CD4-positive, alpha-beta T cell (primary cell): ENCODE measurements at regions not wholly inside any gene's neighbourhood (a gene's known extent, or its start where the extent isn't known, plus 50 kb on each side); places are given as distances from the start of the nearest gene placed in this dataset.

Experiments
- ATAC-seq: fragments of 200-7000 bp; cut with Tn5 transposase; one replicate; pipeline ENCODE4 v1.10.0; 2022; ENCODE audit warnings: mild to moderate bottlenecking; ENCODE audit not compliant: poor library complexity
- CTCF ChIA-PET: fragments of 350-600 bp; sonication (Branson Sonifier 250); formaldehyde crosslinking; loops from one replicate; lab custom pipeline; 2021; ENCODE audit warnings: antibody characterized with exemption, inconsistent platforms; lab: Charles Lee
- POLR2A ChIA-PET: fragments of 350-600 bp; sonication (Branson Sonifier 250); formaldehyde crosslinking; loops from one replicate; lab custom pipeline; 2021; ENCODE audit warnings: antibody characterized with exemption, inconsistent platforms; lab: Charles Lee
- DNase-seq, 14 experiments: peaks; one replicate each; pipeline ENCODE4 v3.0.0-alpha.2; 2013 to 2020; ENCODE audit warnings: mixed read lengths in 2 of 14
- H3K27ac ChIP-seq, 2 donors: one replicate each; pipeline versions ENCODE4 v1.5.1 to v1.7.0; 2013; ENCODE audit warnings: low read length in 2 of 2, low read depth in 1 of 2, mild to moderate bottlenecking in 1 of 2
- H3K27me3 ChIP-seq, 2 experiments: 1 replicate in 1 of 2; 2 replicates in 1 of 2; pipeline versions ENCODE4 v1.6.1 to v1.7.0; 2013; ENCODE audit warnings: low read length in 2 of 2, control low read depth in 1 of 2, mild to moderate bottlenecking in 1 of 2, moderate library complexity in 1 of 2; ENCODE audit not compliant: insufficient read depth in 2 of 2, control insufficient read depth in 1 of 2
- H3K36me3 ChIP-seq: one replicate; pipeline ENCODE4 v1.6.1; 2013; ENCODE audit warnings: low read length, control low read depth; ENCODE audit not compliant: insufficient read depth
- H3K4me1 ChIP-seq: one replicate; pipeline ENCODE4 v1.6.1; 2013; ENCODE audit warnings: low read length, control low read depth; ENCODE audit not compliant: insufficient read depth
- H3K4me3 ChIP-seq: one replicate; pipeline ENCODE4 v1.5.1; 2013; ENCODE audit warnings: mild to moderate bottlenecking, low read length, moderate library complexity
- H3K9me3 ChIP-seq, 2 experiments: 1 replicate in 1 of 2; 2 replicates in 1 of 2; pipeline versions ENCODE4 v1.6.1 to v1.7.0; 2013; ENCODE audit warnings: low read length in 2 of 2, mild to moderate bottlenecking in 2 of 2, control low read depth in 1 of 2, moderate library complexity in 1 of 2; ENCODE audit not compliant: control insufficient read depth in 1 of 2, insufficient read depth in 1 of 2
- H3K27ac Mint-ChIP-seq: one replicate; pipeline ENCODE4 v1.8.0; 2020; ENCODE audit warnings: mixed read lengths
- H3K27me3 Mint-ChIP-seq: one replicate; pipeline ENCODE4 v1.8.0; 2021; ENCODE audit warnings: mixed read lengths
- H3K36me3 Mint-ChIP-seq: one replicate; pipeline ENCODE4 v1.8.0; 2021; ENCODE audit warnings: low read depth, mixed read lengths
- H3K4me1 Mint-ChIP-seq: one replicate; pipeline ENCODE4 v1.8.0; 2021; ENCODE audit warnings: low read depth, mixed read lengths
- H3K4me3 Mint-ChIP-seq: one replicate; pipeline ENCODE4 v1.8.0; 2020; ENCODE audit warnings: mild to moderate bottlenecking, mixed read lengths
- H3K9me3 Mint-ChIP-seq: one replicate; pipeline ENCODE4 v1.8.0; 2020; ENCODE audit warnings: mixed read lengths
- CTCF ChIP-seq: fragments of 200-600 bp; IDR thresholded peaks from one replicate; pipeline ENCODE4 v1.8.0; 2022; ENCODE audit warnings: antibody characterized with exemption, mild to moderate bottlenecking
- intact Hi-C, 2 experiments: fragments of 100-400 bp; cut with DNase I in 1 of 2; cut with micrococcal nuclease in 1 of 2; formaldehyde crosslinking; loops; one replicate each; pipeline versions ENCODE4 v1.15.1 to v1.9.0; 2023 to 2025; cut with DNase I, micrococcal nuclease

- TF ChIP-seq CTCF = no peak
- Mint-ChIP-seq H3K4me1 (no peaks in the 10 kb centered on the region), H3K9me3 (peaks cover 12% of the 10 kb centered on the region), H3K4me3 (no peak overlapping the region), H3K36me3 (peaks cover 18% of the 10 kb centered on the region), H3K27me3 (no peaks in the 10 kb centered on the region), H3K27ac (no peak overlapping the region)
- DNase-seq = no peak
- intact Hi-C loops = no loop called here
- peaks cover 9 to 15% of the 10 kb centered on the region in 2 experiments for H3K9me3 ChIP-seq
- CTCF ChIA-PET = no interaction called here
- H3K27me3 ChIP-seq = no peaks in the 10 kb centered on the region
- no peaks in the 10 kb centered on the region for H3K36me3 ChIP-seq
- H3K4me1 ChIP-seq = no peaks in the 10 kb centered on the region
- no peak overlapping the region for H3K27ac ChIP-seq
- no peak for ATAC-seq
- POLR2A ChIA-PET = no interaction called here
- no peak overlapping the region for H3K4me3 ChIP-seq
Measured at GRCh38 chr6:166810864-166811263, 145.5 kb downstream of the RNASET2 start.

- peaks cover 21% of the 10 kb centered on the region for H3K36me3 Mint-ChIP-seq
- CTCF ChIA-PET = no interaction called here
Measured at GRCh38 chr6:166809721-166810120, 146.6 kb downstream of the RNASET2 start.

GRCh38 chr6:166806962-166807757 lies 149.2 kb downstream of the RNASET2 start:
- ChIA-PET POLR2A (no interaction called here), CTCF (no interaction called here)
- H3K27me3 ChIP-seq = no peaks in the 10 kb centered on the region
- DNase-seq (no peak), ATAC-seq (no peak)
- Mint-ChIP-seq H3K27me3 (no peaks in the 10 kb centered on the region), H3K4me1 (no peaks in the 10 kb centered on the region), H3K36me3 (peaks cover 21% of the 10 kb centered on the region), H3K4me3 (no peak overlapping the region), H3K9me3 (peaks cover 19% of the 10 kb centered on the region), H3K27ac (no peak overlapping the region)
- TF ChIP-seq CTCF = no peak
- peaks cover 15 to 18% of the 10 kb centered on the region in 2 experiments for H3K9me3 ChIP-seq
- no peaks in the 10 kb centered on the region for H3K36me3 ChIP-seq
- H3K27ac ChIP-seq = no peak overlapping the region
- H3K4me3 ChIP-seq = no peak overlapping the region
- intact Hi-C loops = no loop called here
- no peaks in the 10 kb centered on the region for H3K4me1 ChIP-seq

More at GRCh38 chr6:166809721-166810120, 146.6 kb downstream of the RNASET2 start:
- Mint-ChIP-seq H3K4me3 (no peak overlapping the region), H3K27ac (no peak overlapping the region), H3K27me3 (no peaks in the 10 kb centered on the region), H3K9me3 (peaks cover 19% of the 10 kb centered on the region), H3K4me1 (no peaks in the 10 kb centered on the region)
- intact Hi-C loops = no loop called here
- Histone ChIP-seq H3K27ac (no peak overlapping the region), H3K4me3 (no peak overlapping the region), H3K4me1 (no peaks in the 10 kb centered on the region), H3K27me3 (no peaks in the 10 kb centered on the region), H3K36me3 (no peaks in the 10 kb centered on the region), H3K9me3 (peaks cover 15 to 18% of the 10 kb centered on the region in 2 experiments)
- TF ChIP-seq CTCF = no peak
- DNase-seq = no peak
- ATAC-seq = no peak
- POLR2A ChIA-PET = no interaction called here
